GM18519 (cell line): ENCODE measurements at regions not wholly inside any gene's neighbourhood (a gene's known extent, or its start where the extent isn't known, plus 50 kb on each side); places are given as distances from the start of the nearest gene placed in this dataset.

Experiments used
- ATAC-seq: cut with Tn5 transposase; IDR thresholded peaks from one replicate; pipeline ENCODE4 v1.9.1; 2021; ENCODE audit warnings: mild to moderate bottlenecking, moderate library complexity; ENCODE audit not compliant: unreplicated experiment, low FRiP score

GRCh38 chr2:106704798-106705197, 181.2 kb downstream of the ST6GAL2 start:
- no peak for ATAC-seq

DNA sequence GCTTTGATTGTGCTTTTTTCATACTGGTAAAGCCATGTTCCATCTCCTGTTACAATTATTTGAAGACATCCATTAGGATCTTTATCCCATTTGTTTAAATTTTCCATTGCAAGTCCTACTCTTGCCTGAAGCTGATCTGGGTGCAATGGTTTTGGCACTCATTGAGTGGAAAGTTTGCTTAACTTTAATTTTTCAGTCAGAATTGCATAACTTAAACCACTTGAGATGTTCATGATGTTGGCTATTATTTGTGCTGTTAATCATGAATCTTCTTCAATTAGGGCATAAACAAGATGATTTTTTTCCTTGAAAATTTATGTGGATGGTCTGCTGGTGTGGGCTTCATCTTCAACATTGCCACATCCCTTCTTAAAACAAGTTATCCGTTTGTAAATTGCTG, 180.1 kb downstream of the ST6GAL2 start:
- ATAC-seq, result no peak

GRCh38 chr2:106706283-106706682, 179.7 kb downstream of the ST6GAL2 start:
- ATAC-seq, result no peak

DNA sequence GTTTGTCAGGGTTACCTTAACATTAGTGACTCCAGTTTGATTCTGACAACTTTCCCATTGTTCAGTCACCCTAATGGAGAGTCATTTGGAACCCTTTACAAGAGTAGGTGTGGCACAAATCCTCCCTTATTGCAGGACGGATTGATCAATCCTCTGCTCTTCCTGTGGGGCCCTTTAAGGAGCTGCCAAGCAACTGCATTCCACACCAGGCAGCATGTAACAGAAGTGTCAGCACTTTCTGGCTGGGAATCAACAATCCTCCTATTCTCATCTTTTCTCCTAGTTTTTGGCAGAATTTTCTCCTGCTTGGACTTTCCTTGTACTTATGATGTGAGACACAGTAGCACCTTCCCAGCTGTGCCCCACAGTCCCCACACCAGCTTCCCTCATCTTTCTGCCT, 177.8 kb downstream of the ST6GAL2 start:
- no peak for ATAC-seq

DNA sequence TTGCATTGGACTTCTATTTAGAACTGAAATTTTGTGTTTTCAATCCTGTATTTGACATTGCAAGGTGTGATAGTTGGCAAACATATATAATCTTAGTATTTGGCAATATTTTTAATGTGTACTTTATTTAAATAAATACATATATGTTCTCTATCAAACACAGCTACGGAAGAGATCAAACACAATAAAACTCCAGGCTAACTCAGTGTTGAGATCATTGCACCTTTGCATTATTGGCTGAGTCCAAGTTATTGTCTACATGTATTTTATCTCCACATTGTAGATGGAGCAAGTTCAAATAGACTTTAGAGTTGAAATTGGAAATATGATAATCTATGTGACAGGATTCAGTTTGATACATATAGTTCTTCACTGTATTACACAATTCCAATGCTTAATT, 176.7 kb downstream of the ST6GAL2 start:
- no peak for ATAC-seq

DNA sequence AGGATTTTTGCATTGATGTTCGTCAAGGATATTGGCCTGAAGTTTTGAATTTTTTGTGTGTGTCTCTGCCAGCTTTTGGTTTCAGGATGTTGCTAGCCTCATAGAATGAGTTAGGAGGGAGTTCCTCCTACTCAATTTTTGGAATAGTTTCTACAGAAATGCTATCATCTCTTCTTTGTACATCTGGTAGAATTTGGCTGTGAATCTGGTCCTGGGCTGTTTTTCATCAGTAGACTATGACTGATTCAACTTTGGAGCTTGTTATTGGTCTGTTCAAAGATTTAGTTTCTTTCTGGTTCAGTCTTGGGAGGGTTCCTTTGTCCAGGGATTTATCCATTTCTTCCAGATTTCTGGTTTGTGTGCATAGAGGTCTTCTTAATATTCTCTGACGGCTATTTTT, 166.7 kb downstream of the ST6GAL2 start:
- no peak for ATAC-seq

- no peak for ATAC-seq
These were observed 165.9 kb downstream of the ST6GAL2 start for GRCh38 chr2:106720026-106720425.

DNA sequence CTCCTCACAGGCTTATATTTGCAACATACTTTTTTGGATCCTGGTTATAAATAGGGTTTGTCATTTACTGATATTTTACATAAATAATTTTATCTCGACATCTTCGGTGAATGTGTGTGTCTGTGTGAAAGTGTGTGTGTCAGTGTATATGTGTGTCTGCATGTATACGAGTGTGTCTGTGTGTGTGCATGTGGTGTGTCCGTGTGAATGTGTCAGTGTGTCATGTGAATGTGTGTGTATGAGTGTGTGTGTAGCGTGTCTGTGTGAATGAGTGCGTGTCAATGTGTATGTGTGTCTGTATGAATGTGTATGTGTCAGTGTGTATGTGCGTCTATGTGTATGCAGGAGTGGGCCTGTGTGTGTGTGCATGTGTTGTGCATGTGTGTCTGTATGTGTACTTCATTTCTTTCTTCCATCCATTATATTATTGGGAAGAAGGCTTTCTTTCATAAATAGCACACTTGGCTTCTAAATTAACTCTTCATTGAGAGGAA, 161.6 kb downstream of the ST6GAL2 start:
- no peak for ATAC-seq

DNA sequence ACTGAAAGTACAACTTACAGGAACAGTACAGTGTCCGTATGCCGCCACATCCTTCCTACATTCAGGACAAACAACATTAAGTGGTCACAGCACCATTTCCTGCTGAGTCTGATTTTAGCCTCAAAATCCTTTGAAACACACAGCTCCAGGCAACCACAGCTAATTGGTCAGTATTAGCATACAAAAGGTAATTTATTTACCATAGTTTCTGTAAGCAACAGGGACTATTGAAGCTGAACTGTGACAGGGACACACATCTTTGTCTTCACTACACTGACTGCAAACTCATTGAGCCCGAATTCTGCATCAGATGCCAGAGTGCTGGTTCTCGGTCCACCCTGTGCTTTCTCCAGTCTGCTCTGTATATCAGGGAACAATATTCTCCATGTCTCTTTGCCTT, 151.8 kb downstream of the ST6GAL2 start:
- ATAC-seq, result no peak

- no peak for ATAC-seq
These were observed 150.2 kb downstream of the ST6GAL2 start for GRCh38 chr2:106735807-106736206.

GRCh38 chr2:106736221-106736620, 149.7 kb downstream of the ST6GAL2 start:
- ATAC-seq, result no peak

DNA sequence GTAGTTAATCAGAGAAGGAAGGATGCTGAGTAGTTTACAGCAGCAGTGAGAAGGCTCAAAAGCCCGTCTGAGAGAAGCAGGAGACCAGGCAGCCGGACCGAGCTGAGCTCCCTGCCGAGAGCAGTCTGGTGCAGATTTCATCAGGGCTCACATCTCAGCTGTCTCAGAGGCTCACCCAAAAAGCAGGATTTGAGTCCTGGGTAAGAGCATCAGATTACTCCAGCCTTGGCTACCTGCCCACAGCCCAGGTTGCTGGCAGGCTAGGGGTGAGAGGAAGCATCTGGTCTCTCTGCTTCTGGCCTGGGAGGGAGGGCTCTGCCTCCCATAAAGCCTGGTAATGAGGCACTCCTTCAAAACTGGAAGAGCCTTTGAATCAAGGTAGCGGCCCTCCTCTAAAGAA, 140.5 kb downstream of the ST6GAL2 start:
- no peak for ATAC-seq

DNA sequence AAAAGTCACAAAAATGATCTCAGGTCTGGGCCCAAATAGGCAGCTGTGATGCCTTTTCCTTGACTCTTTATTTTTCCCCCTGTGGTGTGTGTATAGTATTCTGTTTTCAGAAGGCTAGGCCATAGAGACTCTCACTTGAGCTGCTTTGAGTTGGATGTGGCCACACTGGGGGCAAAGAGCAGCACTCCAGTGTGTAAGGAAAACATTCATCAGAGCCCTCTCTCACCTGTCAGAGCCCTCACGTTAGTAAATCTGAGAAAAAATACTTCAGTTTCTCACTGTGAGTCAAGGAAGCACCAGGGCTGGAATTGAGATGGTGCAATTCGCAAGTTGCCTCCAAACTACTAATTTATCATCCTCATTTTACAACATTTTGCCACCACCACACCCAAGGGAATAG, 136.1 kb downstream of the ST6GAL2 start:
- ATAC-seq, result no peak
